UCSD-AML1 (cell line): ENCODE measurements at regions not wholly inside any gene's neighbourhood (a gene's known extent, or its start where the extent isn't known, plus 50 kb on each side); places are given as distances from the start of the nearest gene placed in this dataset.

Source experiments
- DNase-seq: peaks from one replicate; lab custom pipeline; 2025; ENCODE audit not compliant: unreplicated experiment; lab: John Stamatoyannopoulos, UW

DNA sequence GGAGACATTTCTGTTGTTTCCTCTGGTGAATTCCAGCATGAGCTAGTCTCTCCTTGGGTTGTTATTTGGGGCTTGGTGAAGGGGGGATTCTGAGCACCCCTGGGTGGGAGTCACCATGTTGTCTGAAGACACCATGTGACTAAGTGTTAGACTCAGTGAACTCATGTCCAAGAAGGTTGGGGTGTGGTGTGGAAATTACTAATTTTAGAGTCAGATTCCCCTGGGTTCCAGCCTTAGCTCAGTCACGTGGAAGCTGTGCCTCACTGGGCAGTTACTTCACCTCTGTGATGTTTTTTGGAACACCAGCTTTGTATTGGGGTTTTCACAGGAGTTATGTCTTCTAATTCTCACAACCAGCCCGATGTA lies 171.5 kb downstream of the RPLP1 start:
- no peak for DNase-seq

DNA sequence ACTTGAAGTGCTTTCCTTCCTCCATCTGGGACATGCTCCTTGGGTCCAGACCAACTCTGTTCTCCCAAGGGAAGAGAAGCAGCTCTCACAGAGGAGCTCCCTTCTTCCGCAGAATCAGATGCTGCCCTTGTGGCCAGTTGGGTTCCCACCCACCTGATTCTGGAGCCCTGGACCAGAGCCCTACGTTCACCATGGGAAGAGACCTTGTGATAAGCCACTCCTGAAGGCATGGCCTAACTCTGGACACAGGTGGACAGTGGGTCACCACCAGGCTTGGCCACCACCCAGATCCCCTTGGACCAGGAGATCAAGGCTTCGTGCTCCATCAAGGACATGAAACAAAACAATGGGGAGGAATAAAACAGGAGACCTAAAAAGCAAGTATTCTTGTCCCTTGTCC lies 172.2 kb downstream of the RPLP1 start:
- DNase-seq, result no peak

DNA sequence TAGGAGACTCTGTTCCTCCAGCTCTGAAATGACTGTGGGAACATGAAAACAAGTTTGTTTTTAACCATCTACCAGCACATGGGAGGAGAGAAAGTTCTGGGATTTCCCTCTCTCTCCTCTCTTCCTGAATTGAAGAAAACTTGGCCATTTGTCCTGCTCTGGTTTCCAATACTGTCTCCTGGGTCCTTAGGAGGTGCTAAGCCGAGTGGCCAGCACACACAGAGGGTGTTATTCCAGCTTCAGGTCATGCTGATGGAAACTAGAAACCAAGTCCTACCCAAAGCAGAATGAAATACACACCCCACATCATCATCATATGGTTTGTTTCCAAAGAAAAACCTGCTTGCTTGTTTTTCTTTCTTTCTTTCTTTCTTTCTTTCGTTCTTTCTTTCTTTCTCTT lies 172.7 kb downstream of the RPLP1 start:
- DNase-seq, result no peak

DNA sequence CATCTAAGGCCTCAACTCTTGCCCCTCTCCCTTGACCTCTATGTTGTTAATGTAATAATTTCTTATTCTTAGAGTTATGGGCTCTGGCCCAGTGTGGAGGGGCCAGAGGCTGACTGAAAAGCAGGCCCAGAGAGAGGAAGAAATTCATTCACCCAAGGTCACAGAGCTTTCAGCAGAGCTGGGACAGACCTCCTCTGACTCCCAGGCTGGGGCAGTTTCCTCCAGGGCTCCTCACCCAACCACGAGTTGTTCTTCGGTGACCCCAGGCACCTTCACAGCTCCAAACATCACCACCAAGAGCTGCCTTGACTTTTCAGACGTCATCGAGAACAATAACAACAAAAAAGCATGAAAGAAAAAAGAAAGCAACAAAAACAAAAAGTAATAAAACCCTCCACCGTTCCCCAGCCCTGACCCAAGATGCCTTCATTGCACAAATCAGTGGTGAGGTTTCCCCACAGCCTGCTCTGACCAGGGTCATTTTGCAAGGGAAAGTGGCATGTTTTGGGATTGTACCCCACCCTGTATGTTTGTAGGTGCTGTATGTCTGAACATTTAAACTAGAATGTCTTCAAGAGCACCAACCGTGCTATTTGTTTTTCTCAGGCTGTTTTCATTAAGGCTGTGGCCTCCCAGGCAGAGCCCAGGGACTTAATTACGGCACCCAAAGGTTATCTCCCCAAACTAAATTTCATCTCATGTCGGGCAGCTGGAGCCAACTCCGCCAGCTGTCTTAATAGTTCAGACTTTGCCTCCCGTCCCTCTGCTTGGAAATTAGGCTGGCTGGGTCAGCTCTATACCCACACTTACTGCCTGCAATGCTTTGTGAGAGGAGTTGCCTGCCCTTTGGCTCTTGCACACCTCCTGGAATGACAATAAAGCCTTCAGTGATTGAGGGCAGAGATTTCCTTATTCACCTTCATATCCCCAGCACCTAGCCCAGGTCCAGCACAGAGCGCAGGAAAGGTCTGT lies 173.8 kb downstream of the RPLP1 start:
- DNase-seq, result no peak

DNA sequence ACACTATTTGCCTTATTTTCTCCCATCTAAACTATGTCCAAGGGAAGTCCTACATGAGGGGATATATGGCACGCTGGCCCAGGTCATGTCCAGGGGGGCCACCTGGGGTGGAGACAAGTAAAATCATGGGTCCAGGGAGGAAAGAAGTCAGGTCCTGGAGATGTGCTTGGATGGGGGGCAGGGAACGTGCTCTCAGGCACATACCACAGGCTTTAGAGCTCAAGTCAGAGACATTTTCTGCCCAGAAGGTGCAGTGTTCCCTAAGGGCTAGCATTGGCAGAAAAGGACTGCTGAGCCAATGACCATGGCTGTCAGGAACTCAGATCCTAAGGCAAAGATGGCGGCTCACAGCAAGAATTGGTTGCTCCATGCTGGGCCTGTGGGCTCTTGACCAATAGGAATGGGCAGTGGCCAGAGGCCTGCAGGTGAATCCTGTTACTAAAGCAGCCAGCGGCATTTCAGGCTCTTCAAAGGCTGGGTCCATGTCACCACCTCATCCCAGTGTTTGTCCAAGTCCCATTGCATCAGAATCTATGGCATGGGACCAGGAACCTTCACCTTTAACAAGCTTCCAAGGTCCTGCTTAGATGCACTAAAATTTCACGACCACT lies 175.0 kb downstream of the RPLP1 start:
- no peak for DNase-seq

DNA sequence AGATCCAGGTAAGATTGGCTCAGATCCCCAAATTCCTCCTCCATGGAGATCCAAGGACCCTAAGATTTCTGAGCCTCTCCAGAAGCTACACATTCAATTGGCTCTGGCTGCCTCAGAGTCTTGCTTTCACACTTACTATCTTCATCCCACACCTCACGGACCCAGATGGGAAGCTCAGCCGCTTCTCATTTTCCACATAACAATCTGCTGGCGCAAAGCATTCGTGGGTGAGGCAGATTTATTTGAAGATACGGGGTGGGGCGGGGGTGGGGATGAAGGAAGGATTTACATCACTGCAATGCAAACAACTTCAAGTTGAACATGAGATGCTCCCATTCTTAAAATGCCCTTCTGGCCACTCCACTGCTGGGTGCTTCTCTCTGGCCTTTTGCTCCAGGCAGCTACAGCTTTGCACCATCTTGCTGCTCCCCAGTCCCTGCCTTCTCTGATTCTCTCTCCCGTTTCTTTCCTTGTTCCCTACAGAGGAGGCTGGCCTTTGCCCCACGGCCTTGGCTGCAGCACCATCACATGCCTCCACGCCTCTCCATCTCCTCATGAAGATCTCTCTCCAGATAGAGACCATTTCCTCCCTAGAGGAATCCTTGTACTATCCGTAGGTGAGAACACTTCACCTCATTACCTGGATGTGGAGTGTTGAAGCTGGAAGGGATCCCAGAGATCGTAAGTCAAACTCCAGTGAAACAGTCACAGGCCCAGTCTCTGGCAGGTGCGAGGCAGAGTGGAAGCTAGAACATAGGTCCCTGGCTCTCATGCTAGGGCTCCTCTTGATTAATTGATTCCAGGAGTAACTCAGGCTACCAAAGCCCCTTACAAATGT lies 175.9 kb downstream of the RPLP1 start:
- DNase-seq, result no peak

DNA sequence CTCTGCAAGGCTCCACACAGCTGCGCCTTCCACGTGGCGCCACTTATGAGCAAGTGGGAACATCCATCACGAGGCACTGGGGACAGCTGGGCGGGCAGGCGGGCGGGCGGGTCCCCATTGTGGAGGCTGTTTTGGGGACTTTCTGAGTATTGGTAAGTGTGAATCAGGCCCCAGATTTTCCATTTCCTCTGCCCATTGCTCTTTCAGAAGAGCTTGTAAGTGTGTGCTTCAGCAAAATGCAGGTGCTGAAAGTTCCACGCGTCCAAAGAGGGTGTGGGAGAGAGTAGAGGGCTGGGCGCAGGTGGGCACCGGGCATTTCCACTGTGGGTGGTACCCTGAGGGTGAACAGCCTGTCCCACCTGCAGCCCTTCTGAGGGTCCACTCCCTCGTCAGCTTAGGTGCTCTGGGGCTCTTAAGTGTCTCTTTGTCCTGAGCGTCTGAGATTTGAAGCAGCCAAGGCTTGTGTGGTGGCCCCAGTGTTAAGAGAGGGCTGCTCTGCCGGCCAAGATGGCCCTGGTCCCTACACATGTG lies 177.1 kb downstream of the RPLP1 start:
- DNase-seq, result no peak

DNA sequence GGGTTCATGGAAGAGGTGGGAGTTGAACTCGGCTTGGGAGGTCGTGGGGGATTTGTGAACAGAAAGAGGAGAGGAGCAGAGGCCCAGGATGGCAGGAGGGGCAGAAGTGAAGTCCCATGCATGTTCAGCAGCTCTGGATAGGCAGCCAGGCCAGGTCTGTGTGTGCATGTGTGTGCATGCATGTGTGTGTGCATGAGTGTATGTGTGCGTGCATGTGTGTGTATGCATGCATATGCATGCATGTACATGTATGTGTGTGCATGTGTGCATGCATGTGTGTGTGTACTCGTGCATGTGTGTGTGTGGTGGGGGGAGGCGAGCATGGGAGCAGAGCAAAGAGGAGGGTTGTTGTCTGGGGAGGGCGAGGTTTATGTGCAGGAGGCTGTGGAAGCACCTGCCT lies 178.4 kb downstream of the RPLP1 start:
- no peak for DNase-seq

DNA sequence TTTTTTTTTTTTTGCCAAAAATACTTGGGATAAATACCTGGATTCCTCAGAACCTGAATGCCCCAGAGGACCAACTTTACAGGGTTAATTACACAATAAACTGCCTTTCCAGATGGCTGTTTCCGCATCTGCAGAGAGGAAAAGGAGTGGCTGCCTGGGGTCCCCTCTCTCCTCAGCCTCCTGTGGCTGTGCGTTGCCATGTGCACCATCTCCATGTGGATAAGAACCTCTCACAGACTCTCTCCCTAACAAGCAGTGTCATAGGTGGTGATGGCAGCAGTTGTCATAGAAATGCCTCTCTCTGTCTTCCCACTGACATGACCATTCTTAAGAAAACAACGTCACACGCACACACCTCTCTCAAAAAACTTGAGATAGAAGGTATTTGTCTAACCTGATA lies 179.4 kb downstream of the RPLP1 start:
- DNase-seq, result no peak

DNA sequence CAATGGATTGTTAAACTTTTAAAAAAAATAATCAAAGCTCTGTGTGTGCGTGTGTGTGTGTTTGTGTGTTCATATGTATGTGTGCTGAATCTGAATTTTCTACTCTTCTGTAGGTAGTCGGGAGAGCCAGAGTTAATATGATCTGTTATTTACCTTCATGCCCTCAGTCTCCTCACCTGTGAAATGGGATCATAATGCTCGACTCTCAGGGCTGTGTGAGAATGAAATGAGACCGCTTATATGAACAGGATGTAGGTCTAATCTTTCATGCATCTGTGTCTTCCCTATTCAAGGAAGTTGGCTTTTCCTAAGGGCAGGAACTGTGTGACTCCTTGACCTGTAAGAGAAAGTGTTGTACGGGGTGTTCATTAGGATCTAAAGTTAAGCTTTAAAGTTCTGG lies 182.2 kb downstream of the RPLP1 start:
- no peak for DNase-seq

DNA sequence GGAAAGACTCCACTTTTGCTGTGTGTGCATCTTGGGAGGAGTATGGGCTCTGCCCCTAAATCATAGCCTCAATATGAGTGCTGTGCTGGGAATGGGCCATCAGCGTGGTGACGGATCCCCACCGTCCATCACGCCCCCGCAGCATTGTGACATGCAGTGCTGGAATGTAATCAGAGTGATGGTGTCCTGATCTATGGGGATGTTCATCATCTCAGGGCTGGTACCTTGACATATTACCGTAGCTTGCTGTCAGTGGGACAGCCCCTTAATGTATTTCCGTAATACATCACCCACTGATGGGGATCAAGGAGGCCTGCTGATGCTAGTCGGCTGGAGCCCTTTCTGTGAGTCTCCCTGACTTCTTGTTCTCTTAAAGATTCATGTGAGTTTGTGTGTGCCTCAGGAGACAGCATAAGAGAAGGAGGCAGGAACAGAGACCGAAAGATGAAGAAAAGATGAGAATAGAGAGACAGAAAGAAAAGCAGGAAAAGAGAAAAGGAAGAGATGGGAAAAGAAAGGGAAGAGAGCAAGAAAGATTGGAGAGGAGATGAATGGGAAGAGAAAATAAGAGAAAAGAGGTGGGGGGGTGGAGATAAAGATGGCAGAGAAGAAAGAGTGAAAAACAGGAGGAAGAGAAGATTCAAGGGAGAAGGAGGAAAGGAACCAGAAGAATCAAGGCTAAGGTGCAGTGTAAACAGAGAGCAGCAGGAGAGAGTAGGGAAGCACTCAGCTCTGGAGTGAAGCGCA lies 183.7 kb downstream of the RPLP1 start:
- no peak for DNase-seq

DNA sequence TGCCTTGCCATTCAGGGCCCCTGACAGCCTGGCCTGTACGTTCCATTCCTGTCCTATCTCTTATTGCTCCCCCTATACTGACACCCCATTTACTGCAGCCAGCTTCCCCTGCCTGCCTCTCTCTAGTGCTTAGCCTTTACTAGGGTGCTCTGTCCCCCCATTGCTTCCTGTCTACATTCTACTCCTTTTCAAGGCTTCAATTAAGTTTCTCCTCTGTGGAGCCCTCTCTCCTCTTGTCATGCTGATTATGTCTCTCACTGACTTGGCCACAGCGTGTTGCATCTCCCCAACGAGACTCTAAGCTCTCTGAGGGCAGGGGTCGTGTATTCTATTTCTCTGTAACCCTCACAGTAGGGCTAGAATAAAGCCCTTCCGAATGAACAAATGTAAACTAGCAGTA lies 185.2 kb downstream of the RPLP1 start:
- no peak for DNase-seq

DNA sequence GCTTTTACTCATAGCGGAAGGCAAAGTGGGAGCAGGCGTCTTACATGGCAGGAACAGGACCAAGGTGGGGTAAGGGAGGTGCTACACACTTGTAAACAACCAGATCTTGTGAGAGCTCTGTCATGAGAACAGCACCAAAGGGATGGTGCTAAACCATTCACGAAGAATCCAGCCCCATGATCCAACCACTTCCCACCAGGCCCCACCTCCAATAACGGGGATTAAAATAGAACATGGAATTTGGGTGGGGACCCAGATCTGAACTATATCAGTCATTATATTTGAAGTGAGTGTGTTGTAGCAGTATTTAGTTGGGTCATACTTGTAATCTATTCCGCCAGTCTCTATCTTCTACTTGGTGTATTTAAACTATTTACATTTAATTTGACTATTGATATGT lies 190.9 kb downstream of the RPLP1 start:
- no peak for DNase-seq

DNA sequence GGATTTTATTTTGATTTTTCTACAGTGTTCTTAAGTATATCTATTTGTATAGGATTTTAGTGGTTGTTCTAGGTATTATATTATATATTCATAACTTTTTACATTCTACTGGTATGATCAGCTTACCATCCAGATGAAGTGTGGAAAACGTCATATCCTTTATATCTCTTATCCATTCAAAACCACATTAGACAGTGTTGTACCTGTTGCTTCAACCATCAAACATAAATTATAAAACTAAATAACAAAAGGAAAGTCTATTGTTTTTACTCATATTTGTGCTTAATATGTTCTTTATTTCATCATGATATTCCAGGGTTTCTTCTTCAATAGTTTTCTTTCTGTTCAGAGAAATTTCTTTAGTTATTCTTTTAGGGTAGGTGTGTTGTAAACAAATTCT lies 191.4 kb downstream of the RPLP1 start:
- no peak for DNase-seq

DNA sequence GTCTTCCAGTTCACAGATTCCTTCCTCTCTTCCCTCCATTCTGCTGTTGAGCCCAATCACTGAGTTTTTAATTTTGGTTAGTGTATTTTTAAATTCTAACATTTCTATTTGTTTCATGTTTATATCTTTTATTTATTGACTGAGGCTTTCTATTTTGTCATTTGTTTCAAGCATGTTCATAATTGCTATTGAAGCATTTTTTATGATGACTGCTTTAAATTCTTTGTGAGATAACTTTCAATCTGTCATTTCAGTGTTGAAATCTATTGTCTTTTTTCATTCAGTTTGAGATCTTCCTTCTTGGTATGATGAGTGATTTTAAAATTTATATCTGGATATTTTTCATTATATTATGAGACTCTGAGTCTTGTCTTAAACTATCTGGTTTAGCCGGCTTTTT lies 192.3 kb downstream of the RPLP1 start:
- DNase-seq, result no peak

DNA sequence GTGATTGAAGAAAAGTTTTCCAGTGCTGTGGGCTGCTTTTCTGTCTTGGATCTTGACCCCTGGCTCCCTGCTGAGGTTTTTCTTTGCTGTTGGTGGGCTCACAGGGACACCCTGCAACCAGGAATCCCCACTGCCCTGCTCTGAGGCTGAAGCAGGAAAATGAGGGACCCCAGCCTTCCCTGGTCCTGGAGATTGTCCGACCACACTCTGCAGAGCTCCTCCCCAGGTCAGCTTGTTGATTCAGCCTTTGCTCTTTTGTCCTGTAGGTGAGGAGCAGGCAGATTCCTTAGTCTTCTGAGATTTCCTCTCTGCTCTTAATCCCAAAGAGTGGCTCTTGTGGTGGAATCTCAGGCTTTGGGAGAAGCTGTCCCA lies 194.5 kb downstream of the RPLP1 start:
- no peak for DNase-seq

DNA sequence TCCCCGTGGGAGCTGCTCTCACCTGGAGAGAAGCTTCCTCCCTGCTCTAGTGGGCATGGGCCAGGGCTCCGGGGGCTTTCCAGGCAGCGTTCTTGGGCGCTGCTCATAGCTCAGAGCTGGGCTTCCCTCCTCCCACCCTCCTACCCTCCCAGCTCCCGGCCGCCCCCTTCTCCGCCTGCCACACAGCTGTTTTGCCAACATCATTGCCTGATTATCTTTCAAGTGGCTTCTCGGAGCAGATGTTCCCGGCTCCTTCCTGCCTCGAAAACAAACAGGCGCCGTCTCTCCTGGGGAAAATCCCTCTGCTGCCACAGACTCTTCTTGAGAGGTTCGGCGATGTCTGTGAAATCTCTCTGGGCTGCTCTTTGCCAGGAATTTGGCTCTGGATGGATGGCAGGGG lies 195.6 kb downstream of the RPLP1 start:
- no peak for DNase-seq

DNA sequence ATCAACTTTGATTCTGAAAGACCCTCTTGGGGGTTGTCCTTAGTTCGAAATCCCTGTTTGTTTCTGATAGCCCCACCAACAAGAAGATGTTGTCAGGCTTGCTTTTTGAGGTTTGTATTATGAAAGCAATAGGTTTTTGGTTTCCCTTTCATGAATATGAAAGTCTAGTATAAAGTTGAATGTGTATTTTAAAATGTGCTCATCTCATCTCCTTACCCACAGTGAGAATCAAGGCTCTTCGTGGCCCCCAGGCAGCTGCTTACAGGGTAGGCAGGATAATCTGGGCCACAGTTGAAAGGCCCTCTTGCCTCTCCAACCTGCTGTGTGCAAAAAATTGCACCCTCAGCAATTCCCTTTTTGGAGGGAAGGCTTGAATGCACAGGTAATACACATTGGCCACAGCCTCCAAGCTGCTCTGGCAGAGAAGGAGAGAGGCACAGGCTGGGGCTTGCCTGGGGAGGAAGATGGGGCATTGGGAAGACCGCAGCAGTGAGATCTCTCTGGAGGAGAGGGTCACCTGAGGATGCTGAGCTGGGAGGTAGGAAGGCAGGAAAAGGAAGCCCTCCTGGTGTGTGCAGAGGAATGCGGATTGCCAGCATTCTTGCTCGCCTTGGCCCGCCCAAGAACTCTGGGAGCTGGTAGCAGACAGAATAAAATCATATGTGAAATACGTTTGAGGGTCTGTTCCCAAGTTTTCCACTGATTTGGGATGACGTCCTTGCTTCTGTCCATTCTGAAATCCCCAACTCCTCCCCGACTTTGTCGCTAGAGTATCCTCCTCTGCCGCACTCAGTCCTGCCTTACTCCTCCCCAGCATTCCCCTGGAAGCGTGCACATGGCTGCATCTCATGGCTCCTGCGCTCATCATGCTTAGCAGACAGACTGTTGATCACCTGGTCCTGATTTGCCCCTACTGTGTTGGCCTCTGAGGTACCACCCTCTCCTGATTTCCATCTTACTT lies 196.4 kb downstream of the RPLP1 start:
- no peak for DNase-seq

DNA sequence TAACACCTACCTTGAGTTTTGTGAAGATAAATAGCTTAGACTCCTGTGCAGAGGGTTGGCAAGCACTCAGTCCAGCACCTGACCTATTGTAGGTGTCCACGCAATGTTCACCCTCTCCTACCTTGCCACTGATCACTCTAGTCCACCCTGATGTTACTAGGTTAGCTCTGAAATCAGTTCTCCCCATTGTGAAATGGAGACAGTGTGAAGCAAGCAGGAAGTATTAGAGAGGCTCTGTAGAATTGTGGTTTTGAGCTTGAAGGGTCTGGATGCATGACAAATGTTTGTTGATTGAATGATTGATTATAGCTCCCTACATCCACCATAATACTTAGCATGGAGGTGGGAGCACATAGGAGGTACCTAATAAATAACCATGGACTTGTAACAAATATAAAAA lies 199.7 kb downstream of the RPLP1 start:
- DNase-seq, result no peak
